A549 (cell line): ENCODE measurements at regions not wholly inside any gene's neighbourhood (a gene's known extent, or its start where the extent isn't known, plus 50 kb on each side); places are given as distances from the start of the nearest gene placed in this dataset.

ENCODE experiments used
- CEBPB ChIP-seq, 2 experiments: fragments of >200 bp in 1 of 2; sonication (Bioruptor Twin) in 1 of 2; formaldehyde crosslinking in 1 of 2; IDR thresholded peaks; 2 replicates each; pipeline ENCODE4 v1.6.1; 2012 to 2016
- POLR2A ChIP-seq: IDR thresholded peaks from 2 replicates; pipeline ENCODE4 v1.6.1; 2012; ENCODE audit warnings: mild to moderate bottlenecking, low read length
- SMC3 ChIP-seq: fragments of >200 bp; sonication (Bioruptor Twin); formaldehyde crosslinking; IDR thresholded peaks from 3 replicates; pipeline ENCODE4 v1.6.1; 2018; ENCODE audit warnings: inconsistent platforms
- TF ChIP-seq, protein P1 (sequence below): fragments of >200 bp; sonication (Bioruptor Twin); formaldehyde crosslinking; IDR thresholded peaks from 3 replicates; pipeline ENCODE4 v1.5.1; 2016

DNA sequence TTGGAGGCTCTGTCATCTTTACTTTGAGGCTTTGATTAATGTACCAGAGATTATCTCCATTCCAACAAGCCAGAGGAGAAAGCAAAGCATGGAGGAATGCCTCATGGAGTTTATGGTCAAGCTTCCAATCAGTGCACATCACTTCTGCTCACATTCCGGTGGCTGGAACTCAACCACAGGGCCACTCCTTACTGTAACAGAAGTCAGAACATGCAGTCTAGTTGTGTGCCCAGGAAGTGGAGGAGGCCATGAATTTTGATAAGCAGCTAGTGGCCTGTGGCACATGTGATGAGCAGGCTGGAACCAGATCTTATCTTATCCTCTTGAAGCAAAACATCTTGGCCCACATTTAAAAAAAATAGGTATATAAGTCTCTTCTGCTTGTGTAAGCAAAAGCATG lies 258.9 kb upstream of the ARHGAP20 start:
- TF ChIP-seq POLR2A (no peak), CEBPB (IDR thresholded peaks at IDR 0.05) (no peak), SMC3 (no peak)
- TF ChIP-seq, protein P1, sequence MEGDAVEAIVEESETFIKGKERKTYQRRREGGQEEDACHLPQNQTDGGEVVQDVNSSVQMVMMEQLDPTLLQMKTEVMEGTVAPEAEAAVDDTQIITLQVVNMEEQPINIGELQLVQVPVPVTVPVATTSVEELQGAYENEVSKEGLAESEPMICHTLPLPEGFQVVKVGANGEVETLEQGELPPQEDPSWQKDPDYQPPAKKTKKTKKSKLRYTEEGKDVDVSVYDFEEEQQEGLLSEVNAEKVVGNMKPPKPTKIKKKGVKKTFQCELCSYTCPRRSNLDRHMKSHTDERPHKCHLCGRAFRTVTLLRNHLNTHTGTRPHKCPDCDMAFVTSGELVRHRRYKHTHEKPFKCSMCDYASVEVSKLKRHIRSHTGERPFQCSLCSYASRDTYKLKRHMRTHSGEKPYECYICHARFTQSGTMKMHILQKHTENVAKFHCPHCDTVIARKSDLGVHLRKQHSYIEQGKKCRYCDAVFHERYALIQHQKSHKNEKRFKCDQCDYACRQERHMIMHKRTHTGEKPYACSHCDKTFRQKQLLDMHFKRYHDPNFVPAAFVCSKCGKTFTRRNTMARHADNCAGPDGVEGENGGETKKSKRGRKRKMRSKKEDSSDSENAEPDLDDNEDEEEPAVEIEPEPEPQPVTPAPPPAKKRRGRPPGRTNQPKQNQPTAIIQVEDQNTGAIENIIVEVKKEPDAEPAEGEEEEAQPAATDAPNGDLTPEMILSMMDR, result no peak
